ENCODE measurements at regions not wholly inside any gene's neighbourhood (a gene's known extent, or its start where the extent isn't known, plus 50 kb on each side); places are given as distances from the start of the nearest gene placed in this dataset.

- no peak overlapping the region for H3K4me3 ChIP-seq (ENCODE audit: control insufficient read depth, low read depth, low read length)
- no peak for DNase-seq (ENCODE audit: low read depth)
- no peak for TF ChIP-seq CTCF (IDR thresholded peaks at IDR 0.05; ENCODE audit: control insufficient read depth, insufficient read depth, low read depth, low read length, missing control alignments)
Observed at GRCh38 chr5:89604342-89604741, 721.4 kb upstream of the MEF2C start.

DNA sequence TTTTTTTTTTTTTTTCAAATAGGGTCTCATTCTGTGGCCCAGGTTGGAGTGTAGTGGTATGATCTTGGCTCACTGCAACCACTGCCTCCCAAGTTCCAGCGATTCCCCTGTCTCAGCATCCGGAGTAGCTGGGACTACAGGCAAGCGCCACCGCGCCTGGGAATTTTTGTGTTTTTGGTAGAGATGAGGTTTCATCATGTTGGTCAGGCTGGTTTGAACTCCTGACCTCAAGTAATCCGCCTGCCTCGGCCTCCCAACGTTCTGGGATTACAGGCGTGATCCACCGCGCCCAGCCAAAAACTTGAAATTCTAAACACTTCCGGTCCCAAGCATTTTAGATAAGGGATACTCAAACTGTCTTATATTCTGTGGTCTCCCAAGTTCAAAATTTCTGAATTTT is 718.9 kb upstream of the MEF2C start:
- no peak for DNase-seq (ENCODE audit: low read depth)
- no peak overlapping the region for H3K4me3 ChIP-seq (ENCODE audit: control insufficient read depth, low read depth, low read length)
- no peak for TF ChIP-seq CTCF (IDR thresholded peaks at IDR 0.05; ENCODE audit: control insufficient read depth, insufficient read depth, low read depth, low read length, missing control alignments)

DNA sequence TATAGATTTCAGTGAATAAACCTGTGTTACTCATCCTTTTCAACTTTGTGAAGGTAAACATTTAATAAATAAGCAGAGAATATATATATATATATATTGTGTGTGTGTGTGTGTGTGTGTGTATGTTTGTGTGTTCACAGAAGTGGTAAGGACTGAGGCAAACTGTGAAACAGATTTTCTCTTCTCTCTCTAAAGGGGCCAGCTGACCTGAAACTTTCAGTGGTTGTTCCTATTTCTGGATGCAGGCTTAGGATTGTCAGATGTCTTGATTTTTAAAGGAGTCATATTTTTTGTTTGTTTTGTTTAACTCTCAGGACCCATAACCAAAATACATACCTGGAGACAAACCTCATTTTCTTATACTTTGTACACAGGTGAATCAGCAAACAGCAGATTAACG is 714.9 kb upstream of the MEF2C start:
- H3K4me3 ChIP-seq (ENCODE audit: control insufficient read depth, low read depth, low read length), result no peak overlapping the region
- DNase-seq (ENCODE audit: low read depth), result no peak
- TF ChIP-seq CTCF (IDR thresholded peaks at IDR 0.05; ENCODE audit: control insufficient read depth, insufficient read depth, low read depth, low read length, missing control alignments), result no peak

DNA sequence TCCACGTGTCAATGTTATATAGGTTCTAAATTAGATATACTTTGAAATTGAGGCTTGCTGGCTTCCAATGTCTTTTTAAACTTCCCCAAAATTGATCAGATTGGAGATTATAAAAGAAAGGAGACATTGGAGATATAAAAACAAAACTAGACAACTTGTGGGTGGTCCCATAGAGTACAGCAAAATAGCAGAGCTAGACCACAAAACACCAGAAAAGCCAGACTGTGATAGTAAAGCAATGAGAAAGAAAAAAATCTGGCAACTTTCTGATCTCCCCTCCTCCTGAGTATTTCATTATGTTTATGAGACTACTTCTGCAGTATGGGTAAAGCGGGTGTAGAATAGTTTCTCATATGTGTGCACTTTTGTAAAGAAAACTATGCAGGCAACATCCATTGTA is 713.8 kb upstream of the MEF2C start:
- no peak for DNase-seq (ENCODE audit: low read depth)
- H3K4me3 ChIP-seq (ENCODE audit: control insufficient read depth, low read depth, low read length), result no peak overlapping the region
- no peak for TF ChIP-seq CTCF (IDR thresholded peaks at IDR 0.05; ENCODE audit: control insufficient read depth, insufficient read depth, low read depth, low read length, missing control alignments)

- no peak for TF ChIP-seq CTCF (IDR thresholded peaks at IDR 0.05; ENCODE audit: control insufficient read depth, insufficient read depth, low read depth, low read length, missing control alignments)
- H3K4me3 ChIP-seq (ENCODE audit: control insufficient read depth, low read depth, low read length), result no peak overlapping the region
- DNase-seq (ENCODE audit: low read depth), result no peak
Observed at GRCh38 chr5:89595056-89595455, 712.1 kb upstream of the MEF2C start.

GRCh38 chr5:89584339-89584956 is 701.5 kb upstream of the MEF2C start:
- H3K4me3 ChIP-seq (ENCODE audit: control insufficient read depth, low read depth, low read length), result no peak overlapping the region
- peak; percentile 50 for DNase-seq (ENCODE audit: low read depth)
- TF ChIP-seq CTCF (IDR thresholded peaks at IDR 0.05; ENCODE audit: control insufficient read depth, insufficient read depth, low read depth, low read length, missing control alignments), result no peak

DNA sequence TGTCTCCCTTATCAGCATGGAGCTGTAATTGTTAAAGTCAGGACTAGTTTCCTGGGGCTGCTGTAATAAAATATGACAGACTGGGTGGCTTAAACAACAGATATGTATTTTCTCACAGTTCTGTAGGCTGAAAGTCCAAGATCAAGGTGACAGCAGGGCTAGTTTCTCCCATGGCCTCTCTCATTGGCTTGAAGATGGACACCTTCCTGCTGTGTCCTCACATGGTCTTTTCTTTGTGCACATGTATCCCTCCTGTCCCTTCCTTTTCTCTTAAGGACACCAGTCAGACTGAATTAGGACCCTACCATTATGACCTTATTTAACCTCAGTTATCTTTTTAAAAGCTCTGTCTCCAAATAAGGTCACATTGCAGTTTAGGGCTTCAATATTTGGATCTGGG is 700.5 kb upstream of the MEF2C start:
- no peak for DNase-seq (ENCODE audit: low read depth)
- H3K4me3 ChIP-seq (ENCODE audit: control insufficient read depth, low read depth, low read length), result no peak overlapping the region
- TF ChIP-seq CTCF (IDR thresholded peaks at IDR 0.05; ENCODE audit: control insufficient read depth, insufficient read depth, low read depth, low read length, missing control alignments), result no peak

Data from AG09309 (cell line).